WTC11 (cell line): ENCODE measurements at regions not wholly inside any gene's neighbourhood (a gene's known extent, or its start where the extent isn't known, plus 50 kb on each side); places are given as distances from the start of the nearest gene placed in this dataset.

Experiments used
- ATAC-seq: fragments of 200-7000 bp; cut with Tn5 transposase; 2 replicates; pipeline ENCODE4 v1.10.0; 2021; ENCODE audit warnings: mild to moderate bottlenecking, moderate library complexity
- CTCF ChIA-PET: fragments of 300-600 bp; sonication (Branson Sonifier 250); formaldehyde crosslinking; loops from one replicate; lab custom pipeline; 2021; ENCODE audit warnings: antibody characterized with exemption; lab: Charles Lee
- POLR2A ChIA-PET: fragments of 350-600 bp; sonication (Branson Sonifier 250); formaldehyde crosslinking; loops from one replicate; lab custom pipeline; 2021; ENCODE audit warnings: antibody characterized with exemption; lab: Charles Lee
- DNase-seq: peaks from one replicate; pipeline ENCODE4 v3.0.0; 2021; ENCODE audit warnings: low spot score
- H3K27ac Mint-ChIP-seq: 2 replicates; pipeline ENCODE4 v1.8.0; 2021; ENCODE audit warnings: mixed read lengths
- H3K27me3 Mint-ChIP-seq: 2 replicates; pipeline ENCODE4 v1.8.0; 2021; ENCODE audit warnings: low read depth, mild to moderate bottlenecking, moderate library complexity, mixed read lengths
- H3K36me3 Mint-ChIP-seq: 2 replicates; pipeline ENCODE4 v1.8.0; 2021; ENCODE audit warnings: mixed read lengths
- H3K4me1 Mint-ChIP-seq: 2 replicates; pipeline ENCODE4 v1.8.0; 2022; ENCODE audit warnings: mixed read lengths
- H3K4me3 Mint-ChIP-seq: 2 replicates; pipeline ENCODE4 v1.8.0; 2021; ENCODE audit warnings: mild to moderate bottlenecking, moderate library complexity, mixed read lengths
- H3K9me3 Mint-ChIP-seq: 2 replicates; pipeline ENCODE4 v1.8.0; 2021; ENCODE audit warnings: mixed read lengths
- ATF3 ChIP-seq: sonication (generic); formaldehyde crosslinking; conservative IDR thresholded peaks from 2 replicates; pipeline ENCODE4 v1.8.1; 2022; ENCODE audit warnings: mild to moderate bottlenecking, missing genetic modification reagents
- CTCF ChIP-seq: fragments of 200-600 bp; IDR thresholded peaks from 2 replicates; pipeline ENCODE4 v1.8.0; 2022; ENCODE audit warnings: antibody characterized with exemption
- FOXK1 ChIP-seq: sonication (generic); formaldehyde crosslinking; IDR thresholded peaks from 2 replicates; pipeline ENCODE4 v1.8.0; 2022; ENCODE audit warnings: mild to moderate bottlenecking, moderate library complexity, missing genetic modification reagents
- IRF2 ChIP-seq: sonication (generic); formaldehyde crosslinking; IDR thresholded peaks from 2 replicates; pipeline ENCODE4 v1.8.0; 2022; ENCODE audit warnings: low read depth, missing genetic modification reagents, borderline replicate concordance
- MAX ChIP-seq: sonication (generic); formaldehyde crosslinking; IDR thresholded peaks from 2 replicates; pipeline ENCODE4 v1.8.0; 2022; ENCODE audit warnings: mild to moderate bottlenecking, missing genetic modification reagents
- MYBL2 ChIP-seq: sonication (generic); formaldehyde crosslinking; IDR thresholded peaks from 2 replicates; pipeline ENCODE4 v1.8.1; 2023; ENCODE audit warnings: mild to moderate bottlenecking, moderate library complexity, missing genetic modification reagents
- NFATC4 ChIP-seq: fragments of 250-450 bp; sonication (Bioruptor Pico); IDR thresholded peaks from 2 replicates; pipeline ENCODE4 v1.9.0; 2021; ENCODE audit warnings: mild to moderate bottlenecking
- SP1 ChIP-seq: sonication (generic); formaldehyde crosslinking; conservative IDR thresholded peaks from 2 replicates; pipeline ENCODE4 v1.8.1; 2022; ENCODE audit warnings: missing genetic modification reagents
- TEAD1 ChIP-seq: sonication (generic); formaldehyde crosslinking; IDR thresholded peaks from 2 replicates; pipeline ENCODE4 v1.8.0; 2022; ENCODE audit warnings: mild to moderate bottlenecking, missing genetic modification reagents
- ZNF138 ChIP-seq: sonication (generic); formaldehyde crosslinking; conservative IDR thresholded peaks from 2 replicates; pipeline ENCODE4 v1.8.1; 2022; ENCODE audit warnings: mild to moderate bottlenecking, moderate library complexity, missing genetic modification reagents
- ZNF232 ChIP-seq: sonication (generic); formaldehyde crosslinking; IDR thresholded peaks from 2 replicates; pipeline ENCODE4 v1.8.0; 2022; ENCODE audit warnings: mild to moderate bottlenecking, missing genetic modification reagents
- ZNF317 ChIP-seq: sonication (generic); formaldehyde crosslinking; IDR thresholded peaks from 2 replicates; pipeline ENCODE4 v1.8.1; 2023; ENCODE audit warnings: low read depth, mild to moderate bottlenecking, moderate library complexity, missing genetic modification reagents, borderline replicate concordance
- TF ChIP-seq, protein P1 (sequence below): sonication (generic); formaldehyde crosslinking; IDR thresholded peaks from 2 replicates; pipeline ENCODE4 v1.8.1; 2022; ENCODE audit warnings: missing genetic modification reagents, borderline replicate concordance
- TF ChIP-seq, protein P2 (sequence below): sonication (generic); formaldehyde crosslinking; IDR thresholded peaks from 2 replicates; pipeline ENCODE4 v1.8.0; 2022; ENCODE audit warnings: missing genetic modification reagents
- TF ChIP-seq, protein P3 (sequence below): sonication (generic); formaldehyde crosslinking; IDR thresholded peaks from 2 replicates; pipeline ENCODE4 v1.8.0; 2022; ENCODE audit warnings: mild to moderate bottlenecking, missing genetic modification reagents

DNA sequence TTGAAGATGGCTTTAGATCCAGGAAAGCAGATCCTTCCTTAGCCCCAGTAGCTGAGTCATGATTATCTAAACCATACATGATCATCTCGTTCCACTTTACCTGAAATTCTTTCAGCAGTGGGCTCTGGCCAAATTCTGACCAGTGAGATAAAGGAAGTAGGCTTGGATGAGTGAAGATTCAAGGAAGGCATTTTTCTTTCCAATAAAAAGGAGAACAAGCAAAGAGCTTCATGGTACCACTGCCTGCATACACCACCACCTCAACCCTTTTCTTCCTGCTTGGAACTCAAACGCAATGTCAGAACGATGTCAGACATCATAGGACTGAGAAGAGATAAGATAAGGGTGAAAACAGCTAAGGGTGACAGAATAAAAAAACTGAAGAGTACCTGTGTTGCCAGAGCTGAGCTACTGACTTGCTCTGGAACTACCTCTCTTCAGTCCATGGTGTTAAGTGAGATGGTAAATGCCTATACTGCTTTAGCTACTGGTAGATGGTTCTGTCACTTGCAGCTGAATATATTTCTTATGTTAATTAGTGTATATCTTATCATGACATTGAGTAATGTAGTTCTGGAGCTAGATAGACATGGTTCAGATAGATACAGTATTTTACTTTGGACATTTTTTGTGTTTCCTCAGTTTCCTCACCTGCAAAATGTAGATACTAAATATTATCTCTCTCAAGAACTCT, 58.7 kb upstream of the ACVR1 start (continued):
- TF ChIP-seq ZNF317 (CRISPR knock-in tag) (no peak), IRF2 (CRISPR knock-in tag) (no peak), CTCF (no peak), NFATC4 (CRISPR knock-in tag) (no peak), ZNF138 (CRISPR knock-in tag) (no peak)
- TF ChIP-seq, protein P1, sequence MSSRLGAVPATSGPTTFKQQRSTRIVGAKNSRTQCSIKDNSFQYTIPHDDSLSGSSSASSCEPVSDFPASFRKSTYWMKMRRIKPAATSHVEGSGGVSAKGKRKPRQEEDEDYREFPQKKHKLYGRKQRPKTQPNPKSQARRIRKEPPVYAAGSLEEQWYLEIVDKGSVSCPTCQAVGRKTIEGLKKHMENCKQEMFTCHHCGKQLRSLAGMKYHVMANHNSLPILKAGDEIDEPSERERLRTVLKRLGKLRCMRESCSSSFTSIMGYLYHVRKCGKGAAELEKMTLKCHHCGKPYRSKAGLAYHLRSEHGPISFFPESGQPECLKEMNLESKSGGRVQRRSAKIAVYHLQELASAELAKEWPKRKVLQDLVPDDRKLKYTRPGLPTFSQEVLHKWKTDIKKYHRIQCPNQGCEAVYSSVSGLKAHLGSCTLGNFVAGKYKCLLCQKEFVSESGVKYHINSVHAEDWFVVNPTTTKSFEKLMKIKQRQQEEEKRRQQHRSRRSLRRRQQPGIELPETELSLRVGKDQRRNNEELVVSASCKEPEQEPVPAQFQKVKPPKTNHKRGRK (CRISPR knock-in tag): no peak

DNA sequence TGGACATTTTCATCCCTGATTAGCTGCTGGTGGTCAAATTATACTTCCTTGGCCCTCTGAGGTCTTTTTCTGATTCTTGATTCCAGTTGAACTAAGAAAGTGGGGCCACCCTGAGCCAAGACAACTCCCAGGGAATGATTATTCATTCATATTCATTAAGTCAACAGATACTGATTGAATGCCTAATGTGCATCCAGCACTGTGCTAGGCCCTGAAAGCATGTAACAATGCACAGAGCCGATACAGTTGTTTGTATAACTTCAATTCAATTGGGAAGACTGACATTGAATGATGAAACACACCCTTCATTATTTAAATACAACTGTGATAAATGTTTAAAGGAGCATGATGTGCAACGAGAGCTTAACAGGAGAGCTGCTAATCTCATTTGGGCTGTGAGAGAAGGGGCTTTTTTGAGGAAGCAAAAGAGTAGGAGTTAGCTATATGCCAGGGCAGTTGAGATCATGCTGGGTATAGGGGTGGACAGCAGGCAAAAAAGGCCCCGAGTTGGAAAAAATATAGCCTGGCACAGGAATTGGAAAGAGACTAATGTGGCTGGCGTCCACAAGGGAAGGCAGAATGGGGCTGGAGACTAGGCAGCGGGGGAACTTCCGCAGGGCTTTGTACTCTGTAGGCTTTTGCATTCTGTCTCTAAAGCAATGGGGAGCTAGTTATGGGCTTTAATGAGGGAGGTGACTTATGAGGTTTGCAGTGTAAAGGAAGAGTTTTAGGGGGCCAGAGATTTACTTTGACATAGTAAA, 57.2 kb upstream of the ACVR1 start:
- ChIA-PET CTCF (interaction anchor here (1.0 to 1.9 kb wide), 3 partner anchors 41 to 72 kb away, joined by 3 to 5 read pairs (median 4); partner anchors contain the start of gene ACVR1), POLR2A (interaction anchor here (0.8 to 1.8 kb wide), 2 partner anchors 14 to 57 kb away, joined by 3 to 6 read pairs; partner anchors contain the start of gene ACVR1)
- TF ChIP-seq ATF3 (CRISPR knock-in tag) (no peak), MAX (CRISPR knock-in tag) (0 out of 2 replicates have a peak, but pooled peaks have one; percentile 18)
- peak overlapping the region; percentile 49 for H3K4me3 Mint-ChIP-seq
- peaks cover 4% of the 10 kb centered on the region; the same call in 1 of the 2 replicates for H3K36me3 Mint-ChIP-seq
- no peak for DNase-seq
- peaks cover 37% of the 10 kb centered on the region for H3K4me1 Mint-ChIP-seq
- peaks cover 98% of the 10 kb centered on the region for H3K27me3 Mint-ChIP-seq
- ATAC-seq: peak; percentile 62
- peak overlapping the region; percentile 28 for H3K27ac Mint-ChIP-seq
- no peaks in the 10 kb centered on the region for H3K9me3 Mint-ChIP-seq

GRCh38 chr2:157932480-157933159, 56.5 kb upstream of the ACVR1 start:
- H3K4me1 Mint-ChIP-seq: peaks cover 37% of the 10 kb centered on the region
- ChIA-PET POLR2A (interaction anchor here (1.2 to 1.8 kb wide), 2 partner anchors 56 to 57 kb away, joined by 3 to 6 read pairs; partner anchors contain the start of gene ACVR1), CTCF (interaction anchor here (1.0 to 1.9 kb wide), 5 partner anchors 31 to 304 kb away, joined by 3 to 6 read pairs (median 5); partner anchors contain the start of genes ACVR1 and ACVR1C)
- H3K36me3 Mint-ChIP-seq: peaks cover 4% of the 10 kb centered on the region; the same call in 1 of the 2 replicates
- H3K27me3 Mint-ChIP-seq: peaks cover 98% of the 10 kb centered on the region
- peak overlapping the region; percentile 75 for H3K27ac Mint-ChIP-seq
- peak overlapping the region; percentile 56 for H3K4me3 Mint-ChIP-seq
- ATAC-seq: peak; percentile 94
- DNase-seq: peak; percentile 28
- no peaks in the 10 kb centered on the region for H3K9me3 Mint-ChIP-seq
- TF ChIP-seq FOXK1 (CRISPR knock-in tag): 0 out of 2 replicates have a peak, but pooled peaks have one; percentile 48
- TF ChIP-seq, protein P2, sequence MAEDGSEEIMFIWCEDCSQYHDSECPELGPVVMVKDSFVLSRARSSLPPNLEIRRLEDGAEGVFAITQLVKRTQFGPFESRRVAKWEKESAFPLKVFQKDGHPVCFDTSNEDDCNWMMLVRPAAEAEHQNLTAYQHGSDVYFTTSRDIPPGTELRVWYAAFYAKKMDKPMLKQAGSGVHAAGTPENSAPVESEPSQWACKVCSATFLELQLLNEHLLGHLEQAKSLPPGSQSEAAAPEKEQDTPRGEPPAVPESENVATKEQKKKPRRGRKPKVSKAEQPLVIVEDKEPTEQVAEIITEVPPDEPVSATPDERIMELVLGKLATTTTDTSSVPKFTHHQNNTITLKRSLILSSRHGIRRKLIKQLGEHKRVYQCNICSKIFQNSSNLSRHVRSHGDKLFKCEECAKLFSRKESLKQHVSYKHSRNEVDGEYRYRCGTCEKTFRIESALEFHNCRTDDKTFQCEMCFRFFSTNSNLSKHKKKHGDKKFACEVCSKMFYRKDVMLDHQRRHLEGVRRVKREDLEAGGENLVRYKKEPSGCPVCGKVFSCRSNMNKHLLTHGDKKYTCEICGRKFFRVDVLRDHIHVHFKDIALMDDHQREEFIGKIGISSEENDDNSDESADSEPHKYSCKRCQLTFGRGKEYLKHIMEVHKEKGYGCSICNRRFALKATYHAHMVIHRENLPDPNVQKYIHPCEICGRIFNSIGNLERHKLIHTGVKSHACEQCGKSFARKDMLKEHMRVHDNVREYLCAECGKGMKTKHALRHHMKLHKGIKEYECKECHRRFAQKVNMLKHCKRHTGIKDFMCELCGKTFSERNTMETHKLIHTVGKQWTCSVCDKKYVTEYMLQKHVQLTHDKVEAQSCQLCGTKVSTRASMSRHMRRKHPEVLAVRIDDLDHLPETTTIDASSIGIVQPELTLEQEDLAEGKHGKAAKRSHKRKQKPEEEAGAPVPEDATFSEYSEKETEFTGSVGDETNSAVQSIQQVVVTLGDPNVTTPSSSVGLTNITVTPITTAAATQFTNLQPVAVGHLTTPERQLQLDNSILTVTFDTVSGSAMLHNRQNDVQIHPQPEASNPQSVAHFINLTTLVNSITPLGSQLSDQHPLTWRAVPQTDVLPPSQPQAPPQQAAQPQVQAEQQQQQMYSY (CRISPR knock-in tag): peak; percentile 32; the same call in 1 of the 2 replicates
- TF ChIP-seq, protein P3, sequence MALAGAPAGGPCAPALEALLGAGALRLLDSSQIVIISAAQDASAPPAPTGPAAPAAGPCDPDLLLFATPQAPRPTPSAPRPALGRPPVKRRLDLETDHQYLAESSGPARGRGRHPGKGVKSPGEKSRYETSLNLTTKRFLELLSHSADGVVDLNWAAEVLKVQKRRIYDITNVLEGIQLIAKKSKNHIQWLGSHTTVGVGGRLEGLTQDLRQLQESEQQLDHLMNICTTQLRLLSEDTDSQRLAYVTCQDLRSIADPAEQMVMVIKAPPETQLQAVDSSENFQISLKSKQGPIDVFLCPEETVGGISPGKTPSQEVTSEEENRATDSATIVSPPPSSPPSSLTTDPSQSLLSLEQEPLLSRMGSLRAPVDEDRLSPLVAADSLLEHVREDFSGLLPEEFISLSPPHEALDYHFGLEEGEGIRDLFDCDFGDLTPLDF (CRISPR knock-in tag): no peak
- TF ChIP-seq ZNF138 (CRISPR knock-in tag): no peak
- TF ChIP-seq MYBL2: no peak
- 0 out of 2 replicates have a peak, but pooled peaks have one; percentile 30 for TF ChIP-seq TEAD1 (CRISPR knock-in tag)
- no peak; the same call in 1 of the 2 replicates for TF ChIP-seq SP1
- TF ChIP-seq, protein P1 (CRISPR knock-in tag): no peak
- 0 out of 2 replicates have a peak, but pooled peaks have one; percentile 24 for TF ChIP-seq ZNF232 (CRISPR knock-in tag)
- no peak for TF ChIP-seq NFATC4 (CRISPR knock-in tag)
